GM12878 (cell line): ENCODE measurements at regions not wholly inside any gene's neighbourhood (a gene's known extent, or its start where the extent isn't known, plus 50 kb on each side); places are given as distances from the start of the nearest gene placed in this dataset.

Experiments
- ATAC-seq: fragments of 200-7000 bp; cut with Tn5 transposase; 3 replicates; pipeline ENCODE4 v1.9.1; 2020; ENCODE audit warnings: mild to moderate bottlenecking, moderate library complexity
- BruUV-seq: library from RNA; stranded (reverse); fragments of 400-500 nt; replicated peaks from 2 replicates; lab custom pipeline; 2021; lab: Mats Ljungman, UMichigan
- CTCF ChIA-PET: fragments of 300-600 bp; sonication (Branson Sonifier 250); formaldehyde crosslinking; extraction: SDS; loops from one replicate; lab custom pipeline; 2021; ENCODE audit warnings: inconsistent platforms; lab: Yijun Ruan, JAX
- POLR2A ChIA-PET: fragments of 350-600 bp; formaldehyde crosslinking; extraction: SDS; loops from one replicate; lab custom pipeline; 2021; ENCODE audit warnings: inconsistent platforms; lab: Charles Lee
- RAD21 ChIA-PET: fragments of 300-600 bp; sonication (Branson Sonifier 250); formaldehyde crosslinking; loops from one replicate; lab custom pipeline; 2023; ENCODE audit warnings: antibody characterized with exemption; ENCODE audit not compliant: unreplicated experiment; lab: Charles Lee
- SMC1A ChIA-PET: fragments of 300-600 bp; sonication (Branson Sonifier 250); formaldehyde crosslinking; loops from one replicate; lab custom pipeline; 2023; ENCODE audit not compliant: unreplicated experiment, uncharacterized antibody; lab: Charles Lee
- DNase-seq: peaks from one replicate; pipeline ENCODE4 v3.0.0-alpha.2; 2011; ENCODE audit warnings: low read depth, low spot score
- FAIRE-seq: peaks from 3 replicates; lab custom pipeline; 2011; peaks lifted over from hg19 to GRCh38; lab: Jason Lieb, UNC
- H2AFZ ChIP-seq: 2 replicates; pipeline ENCODE4 v1.6.0; 2011; ENCODE audit warnings: low read depth, low read length, control low read depth; ENCODE audit not compliant: control insufficient read depth
- H3K27ac ChIP-seq: 2 replicates; pipeline ENCODE4 v1.5.1; 2011; ENCODE audit warnings: control low read depth; ENCODE audit not compliant: control insufficient read depth, insufficient read depth
- H3K27me3 ChIP-seq, 2 experiments: replicated peaks in 1 of 2; 2 replicates each; pipeline versions ENCODE4 v1.6.0 to v1.6.1; 2011; ENCODE audit warnings: low read length in 1 of 2; ENCODE audit not compliant: control insufficient read depth in 2 of 2, insufficient read depth in 2 of 2
- H3K36me3 ChIP-seq, 2 experiments: 2 replicates each; pipeline ENCODE4 v1.5.1; 2011; ENCODE audit warnings: low read length in 1 of 2; ENCODE audit not compliant: control insufficient read depth in 2 of 2, insufficient read depth in 2 of 2
- H3K4me1 ChIP-seq: 2 replicates; pipeline ENCODE4 v1.6.1; 2011; ENCODE audit warnings: mild to moderate bottlenecking, low read length, moderate library complexity, mixed read lengths; ENCODE audit not compliant: control insufficient read depth, insufficient read depth
- H3K4me2 ChIP-seq: 2 replicates; pipeline ENCODE4 v1.6.0; 2011; ENCODE audit warnings: control low read depth; ENCODE audit not compliant: control insufficient read depth, insufficient read depth
- H3K4me3 ChIP-seq: fragments of 200-600 bp; sonication (generic); 2 replicates; pipeline ENCODE4 v1.5.1; 2016
- H3K79me2 ChIP-seq: 2 replicates; pipeline ENCODE4 v1.6.0; 2011; ENCODE audit warnings: low read length; ENCODE audit not compliant: control insufficient read depth, insufficient read depth
- H3K9ac ChIP-seq: 2 replicates; pipeline ENCODE4 v1.8.0; 2011; ENCODE audit warnings: low read length, control low read depth, mixed read lengths; ENCODE audit not compliant: control insufficient read depth, insufficient read depth
- H3K9me3 ChIP-seq: replicated peaks from 3 replicates; pipeline ENCODE4 v1.5.1; 2011; ENCODE audit warnings: mild to moderate bottlenecking, low read length; ENCODE audit not compliant: control insufficient read depth, insufficient read depth
- H4K20me1 ChIP-seq: 2 replicates; pipeline ENCODE4 v1.6.0; 2011; ENCODE audit not compliant: control insufficient read depth, insufficient read depth
- BHLHE40 ChIP-seq, 2 experiments: fragments of 450-650 bp in 1 of 2; IDR thresholded peaks; 2 replicates each; pipeline ENCODE4 v1.6.1; 2011 to 2017; ENCODE audit warnings: low read depth in 2 of 2, borderline replicate concordance in 1 of 2, improper control_type of control experiment in 1 of 2, low read length in 1 of 2, mild to moderate bottlenecking in 1 of 2
- CBFB ChIP-seq: IDR thresholded peaks from 2 replicates; pipeline ENCODE4 v1.6.1; 2016; ENCODE audit warnings: antibody characterized with exemption, low read depth
- CUX1 ChIP-seq: IDR thresholded peaks from 2 replicates; pipeline ENCODE4 v1.6.1; 2012; ENCODE audit warnings: improper control_type of control experiment, low read depth, low read length; ENCODE audit not compliant: insufficient replicate concordance
- E4F1 ChIP-seq: fragments of 450-650 bp; IDR thresholded peaks from 2 replicates; pipeline ENCODE4 v1.6.1; 2018; ENCODE audit warnings: borderline replicate concordance, mild to moderate bottlenecking; ENCODE audit not compliant: partially characterized antibody
- ELK1 ChIP-seq: IDR thresholded peaks from 2 replicates; pipeline ENCODE4 v1.6.1; 2012; ENCODE audit warnings: low read depth, low read length, improper control_type of control experiment
- NFIC ChIP-seq: IDR thresholded peaks from 2 replicates; pipeline ENCODE4 v1.6.1; 2012; ENCODE audit warnings: low read depth, mild to moderate bottlenecking, inconsistent platforms, low read length, moderate library complexity
- POLR2A ChIP-seq: IDR thresholded peaks from 2 replicates; pipeline ENCODE4 v1.6.1; 2011; ENCODE audit warnings: low read depth, mild to moderate bottlenecking, low read length
- RBBP5 ChIP-seq: fragments of 200-600 bp; sonication (generic); conservative IDR thresholded peaks from 2 replicates; pipeline ENCODE4 v1.6.1; 2016
- ZBTB33 ChIP-seq: fragments of 450-650 bp; IDR thresholded peaks from 2 replicates; pipeline ENCODE4 v1.6.1; 2017; ENCODE audit warnings: mild to moderate bottlenecking
- ZNF274 ChIP-seq: IDR thresholded peaks from one replicate; pipeline ENCODE4 v1.8.0; 2011; ENCODE audit not compliant: insufficient read length, insufficient read depth
- WGBS: methylation state at CpG from one replicate; pipeline ENCODE4 v1.1.6; 2016; ENCODE audit warnings: low lambda C conversion rate; ENCODE audit not compliant: insufficient replicate concordance, insufficient coverage; ENCODE audit errors: missing lambda C conversion rate; 5-methylcytosine and 5-hydroxymethylcytosine counted together
- in situ Hi-C: fragments of 300-500 bp; cut with MboI; formaldehyde crosslinking; loops from 9 replicates; pipeline ENCODE4 v1.14.3; 2018; ENCODE audit warnings: mixed read lengths
- intact Hi-C: fragments of 100-400 bp; cut with micrococcal nuclease; formaldehyde crosslinking; loops from one replicate; pipeline ENCODE4 v1.14.2; 2022; ENCODE audit not compliant: unreplicated experiment
- TF ChIP-seq, protein P1 (sequence below): fragments of 450-650 bp; IDR thresholded peaks from 2 replicates; pipeline ENCODE4 v1.6.1; 2016; ENCODE audit warnings: mild to moderate bottlenecking

GRCh38 chr4:114334884-114335330 lies 263.7 kb upstream of the UGT8 start:
- no TSS peak for BruUV-seq
- CTCF ChIA-PET: no interaction called here
- TF ChIP-seq NFIC: no peak
- TF ChIP-seq ELK1: no peak
- TF ChIP-seq, protein P1, sequence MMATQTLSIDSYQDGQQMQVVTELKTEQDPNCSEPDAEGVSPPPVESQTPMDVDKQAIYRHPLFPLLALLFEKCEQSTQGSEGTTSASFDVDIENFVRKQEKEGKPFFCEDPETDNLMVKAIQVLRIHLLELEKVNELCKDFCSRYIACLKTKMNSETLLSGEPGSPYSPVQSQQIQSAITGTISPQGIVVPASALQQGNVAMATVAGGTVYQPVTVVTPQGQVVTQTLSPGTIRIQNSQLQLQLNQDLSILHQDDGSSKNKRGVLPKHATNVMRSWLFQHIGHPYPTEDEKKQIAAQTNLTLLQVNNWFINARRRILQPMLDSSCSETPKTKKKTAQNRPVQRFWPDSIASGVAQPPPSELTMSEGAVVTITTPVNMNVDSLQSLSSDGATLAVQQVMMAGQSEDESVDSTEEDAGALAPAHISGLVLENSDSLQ: no peak
- TF ChIP-seq POLR2A: no peak
- no peak for TF ChIP-seq E4F1
- TF ChIP-seq ZBTB33: no peak
- no peak for TF ChIP-seq ZNF274
- TF ChIP-seq RBBP5: no peak
- no peak for TF ChIP-seq CUX1
- TF ChIP-seq CBFB: no peak
- TF ChIP-seq BHLHE40 (IDR thresholded peaks at IDR 0.05; ENCODE audit: borderline replicate concordance in 1 of 2, low read depth in 2 of 2, low read length in 1 of 2): no peak

More at GRCh38 chr4:114334884-114335330, 263.7 kb upstream of the UGT8 start:
- ChIA-PET POLR2A (no interaction called here), RAD21 (no interaction called here), SMC1A (no interaction called here)
- no peaks in the 10 kb centered on the region for H3K36me3 ChIP-seq
- no peaks in the 10 kb centered on the region for H3K9me3 ChIP-seq
- no peak overlapping the region for H3K4me2 ChIP-seq
- no peaks in the 10 kb centered on the region for H3K79me2 ChIP-seq
- no peaks in the 10 kb centered on the region for H3K27me3 ChIP-seq
- in situ Hi-C loops: no loop called here
- ATAC-seq (no peak), DNase-seq (no peak), FAIRE-seq (no peak)
- intact Hi-C loops: no loop called here
- no peak overlapping the region for H3K27ac ChIP-seq
- H3K9ac ChIP-seq: no peak overlapping the region
- H4K20me1 ChIP-seq: no peaks in the 10 kb centered on the region
- no peaks in the 10 kb centered on the region for H3K4me1 ChIP-seq
- 4% methylated on average over 2 of the region's 2 CpGs for WGBS
- no peak overlapping the region for H2AFZ ChIP-seq
- no peak overlapping the region for H3K4me3 ChIP-seq
